H4 (cell line): ENCODE measurements at regions not wholly inside any gene's neighbourhood (a gene's known extent, or its start where the extent isn't known, plus 50 kb on each side); places are given as distances from the start of the nearest gene placed in this dataset.

Experiments used
- DNase-seq: peaks from one replicate; pipeline ENCODE4 v3.0.0-alpha.2; 2015; ENCODE audit warnings: low spot score

DNA sequence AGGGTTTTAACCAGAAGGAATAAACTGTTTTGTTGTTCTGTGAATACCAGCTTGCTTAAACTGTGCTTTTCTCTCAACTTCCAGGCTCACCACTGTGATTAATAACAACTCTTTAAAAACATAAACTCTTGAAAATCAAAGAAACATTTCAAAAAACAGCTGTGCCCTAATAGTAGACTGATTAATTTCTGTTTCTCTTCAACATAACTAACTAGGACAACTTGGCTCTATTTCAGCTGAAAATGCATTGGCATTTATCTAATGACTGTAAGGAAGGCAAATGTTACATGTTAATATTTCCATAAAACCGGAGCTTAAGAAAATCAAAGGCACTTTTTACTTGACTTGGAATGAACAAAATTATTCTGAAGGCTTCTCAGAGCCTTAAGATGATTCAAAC is 656.1 kb upstream of the NEGR1 start:
- no peak for DNase-seq

DNA sequence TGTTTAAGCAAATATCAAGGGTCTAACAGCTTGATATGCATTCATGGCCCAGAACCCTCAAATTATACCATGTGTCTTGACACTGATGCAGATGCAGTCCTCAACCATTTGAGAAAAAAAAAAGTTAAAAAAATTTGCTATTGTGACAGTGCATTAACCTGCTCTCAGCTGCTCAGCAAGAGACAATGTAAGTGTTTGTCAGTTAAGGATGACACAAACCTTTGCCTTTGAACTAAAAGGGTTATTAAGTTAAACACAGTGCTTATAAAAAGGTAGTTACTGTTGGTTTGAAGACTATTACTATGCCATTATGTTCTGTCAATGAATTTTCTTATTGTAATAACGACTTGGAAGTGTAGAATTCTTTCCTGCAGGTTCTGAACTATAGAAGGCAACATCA is 655.6 kb upstream of the NEGR1 start:
- DNase-seq = no peak

DNA sequence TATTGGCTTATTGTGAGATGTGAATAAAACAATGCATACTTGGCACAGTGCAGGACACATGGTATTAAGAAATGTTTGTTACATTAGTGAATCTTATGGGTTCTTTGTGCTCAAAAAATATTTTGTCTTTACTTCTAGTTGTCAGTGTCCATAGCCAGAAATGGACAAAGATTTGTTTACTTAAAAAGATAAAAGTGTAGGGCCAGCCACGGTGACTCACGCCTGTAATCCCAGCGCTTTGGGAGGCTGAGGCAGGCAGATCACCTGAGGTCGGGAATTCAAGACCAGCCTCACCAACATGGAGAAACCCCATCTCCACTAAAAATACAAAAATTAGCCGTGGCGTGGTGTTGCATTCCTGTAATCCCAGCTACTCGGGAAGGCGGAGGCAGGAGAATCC is 654.6 kb upstream of the NEGR1 start:
- no peak for DNase-seq

DNA sequence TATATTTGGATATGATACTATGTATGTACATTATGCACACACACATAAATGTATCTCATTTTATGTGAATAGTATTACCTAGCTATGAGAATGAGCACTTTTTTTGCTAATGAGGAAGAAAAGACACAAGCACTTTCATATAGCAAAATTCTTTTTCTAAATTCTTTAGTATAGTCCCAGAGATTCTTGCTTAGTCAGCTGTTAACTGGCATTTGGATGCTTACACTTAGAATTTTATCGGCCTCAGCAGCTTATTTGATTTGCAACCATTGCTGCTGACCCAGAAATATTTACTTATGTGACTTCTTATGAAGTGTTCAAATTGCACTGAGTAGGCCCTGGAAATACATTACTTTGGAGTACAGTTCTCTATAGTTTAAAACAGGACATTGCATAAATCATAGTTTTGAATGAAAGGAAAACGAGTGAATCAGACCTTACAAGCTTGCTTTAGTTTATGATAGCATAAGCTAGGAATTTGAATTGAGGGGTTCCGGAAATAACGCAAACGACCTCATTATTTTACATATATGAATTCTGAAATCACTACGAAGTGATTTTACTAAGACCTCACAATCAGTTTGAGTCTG is 653.9 kb upstream of the NEGR1 start:
- DNase-seq = no peak

DNA sequence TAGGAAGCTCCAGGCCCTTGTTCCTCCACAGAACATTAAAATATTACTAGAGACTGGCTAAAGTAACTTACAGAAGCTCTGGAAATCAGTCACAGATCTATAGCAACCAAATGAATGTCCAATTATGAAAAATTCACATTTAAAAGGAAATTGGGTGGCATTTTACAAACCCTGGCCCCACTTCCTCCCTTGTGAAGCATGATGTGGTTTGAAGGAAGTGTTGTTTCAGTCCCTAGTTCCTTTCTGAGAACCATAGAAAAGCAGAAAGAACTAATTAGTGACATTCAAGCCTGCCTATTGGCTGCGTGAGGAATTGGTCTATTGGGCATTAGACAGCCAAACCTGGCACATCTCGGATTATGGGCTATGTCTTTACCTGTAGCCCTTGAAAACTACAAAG is 649.7 kb upstream of the NEGR1 start:
- no peak for DNase-seq

DNA sequence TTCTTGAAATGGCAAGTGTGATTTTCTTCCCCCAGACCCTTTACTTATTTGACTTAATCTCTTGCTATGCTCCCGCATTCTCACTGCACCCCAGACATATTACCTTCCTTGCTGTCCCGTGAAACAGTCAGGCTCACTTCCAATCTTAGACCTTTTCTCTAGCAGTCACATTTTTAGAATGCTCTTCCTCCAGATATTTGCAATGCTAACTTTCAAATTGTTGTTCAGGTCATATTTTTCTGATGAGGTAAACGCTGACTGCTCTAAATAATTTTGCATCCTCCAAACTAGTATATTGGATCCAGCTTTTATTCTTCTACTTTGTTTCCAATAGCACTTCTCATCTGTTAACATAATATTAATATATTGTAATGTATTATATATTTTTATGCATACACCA is 648.2 kb upstream of the NEGR1 start:
- DNase-seq = no peak

DNA sequence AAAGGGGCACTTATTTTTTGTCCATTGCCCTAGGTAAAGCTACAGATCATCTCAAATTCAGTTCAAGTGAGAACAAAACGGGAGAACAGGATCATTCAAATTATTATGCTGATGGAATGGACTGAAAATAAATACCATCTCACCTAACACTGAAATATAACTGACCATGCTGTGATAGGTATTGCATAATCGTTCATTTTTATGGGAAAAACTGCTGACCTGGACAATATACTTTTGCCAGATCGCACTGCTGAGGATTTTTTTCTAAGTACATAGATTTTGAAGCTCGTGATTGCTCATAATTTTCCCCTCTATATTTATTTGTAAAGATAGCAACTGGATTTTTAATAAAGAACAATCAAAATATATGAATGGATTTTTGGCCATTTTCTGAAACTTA is 636.6 kb upstream of the NEGR1 start:
- DNase-seq = no peak

DNA sequence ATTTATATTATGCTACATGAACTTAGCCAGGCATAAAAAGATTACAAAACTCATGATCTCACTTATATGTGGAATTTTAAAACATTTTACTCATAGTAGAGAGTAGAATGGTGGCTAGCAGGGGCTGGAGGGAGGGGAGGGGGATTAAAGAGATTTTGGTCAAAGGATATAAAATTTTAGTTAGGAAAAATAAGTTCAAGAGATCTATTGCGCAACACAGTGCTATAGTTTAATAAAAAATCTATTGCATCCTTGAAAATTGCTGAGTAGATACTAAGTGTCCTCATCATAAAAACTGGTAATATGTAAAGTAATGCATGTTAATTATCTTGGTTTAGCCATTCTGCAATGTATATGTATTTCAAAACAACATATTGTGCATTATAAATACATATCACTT is 635.6 kb upstream of the NEGR1 start:
- no peak for DNase-seq

DNA sequence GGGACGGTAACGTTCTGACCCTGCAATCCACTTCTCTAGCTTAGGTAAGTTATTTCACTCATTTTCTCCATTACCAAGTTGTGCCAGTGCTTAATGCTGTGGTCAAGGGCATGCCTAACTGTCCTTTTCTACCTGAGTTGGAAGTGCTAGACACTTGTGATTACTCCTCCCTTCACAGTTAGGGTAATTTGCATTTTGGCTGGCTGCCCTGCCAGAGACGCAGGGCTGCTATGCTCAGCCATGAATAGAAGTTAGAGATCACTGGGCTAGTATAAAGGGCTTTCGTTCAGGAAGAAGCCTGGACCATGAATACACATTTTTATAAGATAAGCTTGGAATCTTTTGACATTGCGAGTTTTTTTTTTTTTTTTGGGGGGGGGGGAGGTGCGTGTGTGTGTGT is 633.2 kb upstream of the NEGR1 start:
- DNase-seq = no peak

DNA sequence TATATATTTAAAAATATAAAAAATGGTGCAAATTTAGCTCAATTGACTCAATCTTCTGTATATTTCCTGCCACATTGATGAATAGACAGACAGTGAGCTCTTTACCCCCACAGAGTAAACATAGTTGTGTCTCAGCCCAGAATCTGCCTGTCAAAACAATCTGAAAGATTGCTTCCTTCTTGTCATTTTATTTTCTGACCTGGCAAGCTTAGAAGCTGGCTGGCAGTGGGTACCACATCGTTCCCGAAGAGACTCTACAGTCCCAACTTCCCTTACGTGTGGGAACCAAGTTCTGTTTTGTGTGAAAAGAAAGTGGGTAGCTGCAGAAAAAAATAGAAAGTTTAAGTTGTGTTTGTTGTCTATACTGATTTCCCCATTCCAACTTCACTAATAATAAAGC is 629.3 kb upstream of the NEGR1 start:
- DNase-seq = no peak

DNA sequence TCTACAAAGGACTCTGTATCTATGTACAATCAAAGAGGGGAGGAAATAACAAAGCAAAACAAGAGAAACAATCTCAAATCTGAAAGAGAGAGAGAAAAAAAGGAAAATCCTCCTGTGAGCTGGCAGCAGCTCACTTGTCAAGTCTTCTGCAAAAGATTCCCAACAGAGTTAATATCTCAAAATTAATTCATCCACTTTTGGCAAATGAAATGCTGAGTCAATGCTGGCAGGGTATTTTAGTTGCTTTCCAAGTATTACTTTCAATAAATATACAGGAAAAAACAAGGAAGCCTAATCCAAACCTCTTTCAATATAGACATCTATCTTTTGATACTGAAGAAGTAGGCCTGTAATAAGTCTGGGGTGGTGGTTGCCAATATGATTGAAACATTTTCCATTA is 613.9 kb upstream of the NEGR1 start:
- DNase-seq = no peak

DNA sequence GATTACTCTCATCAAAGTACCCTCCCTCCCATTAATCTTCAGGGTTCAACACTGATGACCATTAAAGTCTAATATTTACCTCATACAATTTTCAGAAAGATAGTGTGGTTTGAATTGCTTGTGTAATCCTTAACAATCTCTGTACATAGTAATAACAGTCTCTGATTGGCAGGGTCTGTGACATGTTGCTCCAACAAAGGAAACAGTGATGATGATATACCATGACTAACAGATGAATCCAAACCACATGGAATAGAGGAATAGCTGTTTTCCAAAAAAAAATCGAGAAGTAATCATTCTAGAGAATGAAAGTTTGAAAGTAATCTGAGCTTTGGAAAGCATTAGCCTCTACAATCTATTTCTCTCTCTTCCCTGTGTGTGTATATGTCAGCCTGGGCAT is 610.1 kb upstream of the NEGR1 start:
- no peak for DNase-seq

DNA sequence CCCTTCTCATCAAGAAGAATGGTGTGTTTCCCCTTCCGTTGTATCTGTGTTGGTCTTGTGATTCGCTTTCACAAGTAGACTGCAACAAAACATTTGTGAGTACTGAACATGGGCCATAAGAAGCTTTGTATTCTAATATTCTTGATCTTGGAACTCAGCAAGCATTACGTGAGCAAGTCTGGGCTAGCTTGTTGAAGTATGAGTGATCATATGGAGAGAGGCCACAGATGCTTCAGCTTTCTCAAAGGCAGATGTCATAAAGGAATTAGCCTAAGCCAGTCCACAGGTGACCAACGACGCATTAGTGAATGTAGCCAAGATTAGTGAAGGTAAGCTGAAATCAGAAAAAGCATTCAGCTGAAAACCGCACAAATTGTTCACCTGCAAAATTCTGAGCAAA is 609.6 kb upstream of the NEGR1 start:
- no peak for DNase-seq

DNA sequence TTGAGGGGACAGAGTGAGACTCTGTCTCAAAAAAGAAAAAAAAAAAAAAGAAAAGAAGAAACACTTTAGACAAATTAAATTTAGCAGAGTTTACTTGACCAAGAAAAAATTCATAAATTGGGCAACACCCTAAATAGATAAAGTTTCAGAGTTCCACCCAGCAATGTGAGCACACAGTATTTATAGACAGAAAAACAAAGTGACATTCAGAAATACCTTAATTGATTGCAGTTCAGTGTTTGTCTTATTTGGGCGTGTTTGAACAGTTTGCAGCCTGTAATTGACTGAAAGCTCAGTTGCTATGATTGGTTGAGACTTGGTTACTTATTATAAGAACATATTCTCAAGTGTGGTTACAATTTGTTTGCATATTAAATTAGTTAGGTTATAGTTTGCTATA is 603.5 kb upstream of the NEGR1 start:
- no peak for DNase-seq

DNA sequence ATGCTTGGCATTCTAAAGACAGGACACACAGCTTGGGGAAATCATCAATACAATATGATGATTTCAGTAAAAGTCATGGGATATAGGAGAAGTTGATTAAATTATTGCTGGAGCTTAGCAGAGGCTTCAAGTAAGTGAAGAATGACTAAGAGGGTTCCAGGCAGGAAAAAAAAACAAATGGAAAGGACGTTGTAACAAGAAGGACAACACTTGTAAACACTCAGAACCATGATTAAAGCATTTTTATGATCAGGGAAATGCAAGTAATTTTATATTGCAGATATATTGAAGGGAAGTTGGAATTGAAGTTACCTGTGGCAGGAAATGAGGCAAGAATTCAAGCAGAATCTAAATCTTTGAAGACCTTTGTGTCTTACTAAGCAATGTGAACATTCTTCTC is 602.7 kb upstream of the NEGR1 start:
- DNase-seq = no peak

DNA sequence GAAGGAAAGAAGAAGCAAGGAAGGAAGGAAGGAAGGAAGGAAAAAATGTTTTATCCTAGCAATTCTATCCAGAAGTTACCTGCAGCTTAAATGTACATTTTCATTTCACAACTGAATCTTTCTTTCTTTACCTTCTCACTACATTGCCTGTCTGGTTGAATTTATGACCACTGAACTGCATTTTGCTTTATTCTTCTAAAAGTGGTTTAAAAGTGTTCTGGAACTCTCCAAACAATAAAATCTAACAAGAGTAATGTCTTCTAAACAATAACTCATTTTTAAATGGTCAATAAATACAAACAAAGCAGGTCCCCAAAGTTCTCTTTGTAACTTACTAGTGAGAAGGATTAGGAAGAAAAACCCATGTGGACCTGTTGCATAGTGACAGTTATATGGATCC is 587.5 kb upstream of the NEGR1 start:
- DNase-seq = no peak

DNA sequence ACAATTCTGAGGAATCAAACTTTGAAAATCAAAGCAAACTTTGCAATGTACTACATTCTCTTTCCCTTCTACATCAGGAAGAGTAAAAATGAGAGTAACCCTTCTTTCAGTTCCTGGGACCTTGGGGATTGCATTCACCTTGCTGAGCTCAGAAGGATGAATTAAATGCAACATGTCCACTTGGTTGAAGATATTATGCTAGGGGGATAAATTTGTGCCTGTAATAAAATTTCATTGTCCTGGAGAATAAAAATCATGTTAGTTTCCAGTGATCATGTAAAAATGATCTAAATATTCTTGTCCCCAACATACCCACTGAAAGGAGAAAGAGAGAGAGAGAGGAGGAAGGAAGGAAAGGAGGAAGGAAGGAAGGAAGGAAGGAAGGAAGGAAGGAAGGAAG is 587.1 kb upstream of the NEGR1 start:
- DNase-seq = no peak

DNA sequence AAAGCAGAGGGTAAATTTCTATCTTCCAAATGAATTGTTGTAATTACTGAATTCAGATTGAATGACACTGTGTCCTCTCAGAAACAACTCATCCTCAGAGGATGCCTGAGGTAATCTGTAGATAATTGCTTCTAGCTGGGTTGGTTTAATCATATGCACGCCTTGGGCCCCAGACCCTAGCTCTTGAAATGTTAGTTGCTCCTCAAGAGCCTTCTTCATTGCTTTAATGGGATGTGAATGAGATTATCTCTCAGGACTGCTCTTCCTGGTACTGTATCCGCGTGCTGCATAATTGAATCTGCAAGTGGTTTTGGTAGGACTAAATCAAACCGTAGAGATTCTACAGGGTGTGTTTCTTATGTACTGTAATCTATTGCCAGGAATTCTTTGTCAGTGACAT is 569.3 kb upstream of the NEGR1 start:
- no peak for DNase-seq

DNA sequence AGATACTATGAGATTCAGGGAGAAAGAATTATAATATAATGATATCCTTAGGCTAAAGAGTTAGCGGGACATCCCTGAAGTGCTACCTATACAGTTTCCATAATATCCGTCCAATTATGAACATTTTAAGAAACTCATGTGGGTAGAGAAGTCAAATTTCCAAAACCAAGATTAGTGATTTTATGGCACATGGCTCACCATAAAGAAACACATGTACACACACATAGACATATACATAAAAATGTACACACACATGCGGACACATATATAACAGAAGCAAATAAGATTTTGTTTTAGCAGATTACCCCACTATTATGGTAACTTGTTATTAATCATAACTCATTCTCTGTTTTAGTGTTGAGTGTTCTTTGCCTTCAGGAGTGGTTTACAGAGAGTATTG is 566.7 kb upstream of the NEGR1 start:
- no peak for DNase-seq

DNA sequence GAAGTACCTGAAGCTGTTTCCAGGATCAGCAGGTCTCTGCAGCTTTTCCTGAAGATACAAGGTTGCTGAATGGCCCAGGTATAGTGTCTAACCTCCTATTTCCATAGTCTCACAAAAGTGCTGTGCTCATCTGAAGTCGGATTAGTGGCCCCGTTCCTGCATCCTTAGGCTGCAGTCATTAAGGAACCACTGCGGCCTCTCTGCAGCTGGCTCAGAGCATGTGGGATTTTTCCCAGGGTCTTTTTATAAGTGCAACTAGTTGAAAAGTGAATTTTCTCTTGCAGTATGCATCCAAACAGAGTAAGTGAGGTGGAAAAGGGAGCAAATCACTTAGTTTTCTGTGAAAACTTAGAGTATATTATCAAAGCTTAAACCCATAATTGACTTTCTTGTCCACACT is 565.3 kb upstream of the NEGR1 start:
- DNase-seq = no peak

DNA sequence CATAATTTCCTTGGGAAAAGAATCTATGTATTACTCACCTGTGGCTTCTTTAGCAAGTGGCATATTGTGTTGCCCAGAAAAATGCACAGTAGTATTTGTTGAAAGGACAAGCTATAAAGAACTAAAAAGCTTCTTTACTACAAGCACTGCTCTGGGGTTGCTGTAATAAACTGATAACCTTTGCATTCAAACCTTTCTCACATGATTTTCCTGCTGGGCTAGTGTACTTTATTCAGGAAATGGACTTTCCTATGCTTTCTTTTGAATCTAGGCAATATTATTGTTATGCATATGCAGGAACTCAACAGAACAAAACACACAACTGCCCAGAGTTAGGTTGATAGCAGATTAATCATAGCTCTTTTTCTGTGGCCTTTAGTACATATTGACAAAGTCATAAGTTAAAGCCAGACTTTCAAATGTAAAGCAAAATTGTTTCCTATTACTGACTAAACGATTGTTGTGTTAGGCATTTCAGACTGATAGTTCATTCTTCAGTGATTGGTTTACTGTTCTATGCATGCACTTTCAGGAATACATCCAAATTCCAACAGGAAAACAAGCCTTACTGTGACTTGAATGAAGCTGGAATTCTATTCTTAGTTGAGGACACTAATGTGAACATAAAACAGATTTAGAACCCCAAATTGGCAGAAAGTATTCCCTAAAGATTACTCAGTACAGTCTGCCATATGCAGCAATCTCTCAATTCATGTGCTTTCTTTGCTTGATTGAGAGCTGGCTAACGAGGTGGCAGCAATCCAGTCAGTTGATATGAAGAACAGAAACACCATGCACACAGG is 564.3 kb upstream of the NEGR1 start:
- DNase-seq = no peak

DNA sequence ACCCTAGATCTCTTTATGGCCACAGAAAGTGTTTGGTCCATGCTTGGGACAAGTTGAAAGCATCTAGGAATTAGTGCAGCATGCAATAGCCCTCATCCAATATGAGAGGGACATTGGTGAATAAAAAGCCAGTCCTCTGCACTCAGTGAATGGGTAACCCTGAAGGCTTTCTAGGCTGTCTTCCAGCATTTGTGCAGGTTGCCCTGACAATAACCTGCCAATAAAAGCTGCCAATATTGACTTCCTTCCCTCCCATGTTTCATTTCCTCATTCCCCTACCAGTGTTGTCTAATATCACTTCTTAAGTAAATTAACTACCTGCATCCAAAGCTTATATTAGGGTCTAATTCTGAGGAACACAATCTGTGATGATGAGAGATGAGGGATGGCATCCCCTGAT is 563.6 kb upstream of the NEGR1 start:
- no peak for DNase-seq

DNA sequence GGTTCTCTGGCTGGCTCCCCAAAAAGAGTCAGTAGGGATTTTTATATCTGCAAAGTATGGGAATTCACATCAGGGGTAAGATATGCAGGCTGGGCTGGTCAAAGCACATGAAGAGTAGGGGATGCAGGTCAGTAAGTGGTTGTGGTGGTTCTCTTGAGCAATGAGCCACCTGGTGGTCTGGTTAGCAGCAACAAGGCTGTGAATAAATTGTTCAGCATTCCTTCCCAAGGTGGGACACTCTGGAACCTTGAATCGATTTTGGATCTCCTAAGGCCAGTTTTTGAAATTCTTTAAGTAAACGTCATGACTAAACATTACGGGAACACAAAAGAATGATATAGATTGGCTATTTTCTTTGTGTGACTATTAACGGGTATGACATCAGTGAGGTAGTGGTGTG is 563.0 kb upstream of the NEGR1 start:
- DNase-seq = peak; percentile 34

DNA sequence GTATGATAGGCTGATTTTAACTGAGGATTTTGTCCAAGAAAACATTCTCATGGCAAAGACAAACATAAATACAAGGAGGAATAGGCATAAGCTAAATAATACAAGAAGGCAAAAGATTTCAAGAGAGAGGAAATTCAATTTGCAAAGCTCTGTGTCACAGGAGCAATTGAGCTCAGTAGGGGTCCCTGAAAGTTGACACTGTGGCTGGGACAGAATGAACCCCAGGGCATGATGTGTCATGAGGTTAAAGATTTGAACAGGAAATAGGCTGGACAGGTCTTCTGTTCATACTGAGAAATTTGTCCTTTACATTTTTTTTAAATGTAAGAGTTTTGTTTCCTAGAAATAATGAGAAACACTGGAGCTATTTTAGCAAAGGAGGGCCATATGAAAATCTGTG is 555.4 kb upstream of the NEGR1 start:
- DNase-seq = peak; percentile 22
